GM19372 (cell line): ENCODE measurements at regions not wholly inside any gene's neighbourhood (a gene's known extent, or its start where the extent isn't known, plus 50 kb on each side); places are given as distances from the start of the nearest gene placed in this dataset.

Experiments
- ATAC-seq: cut with Tn5 transposase; IDR thresholded peaks from one replicate; pipeline ENCODE4 v1.9.1; 2021; ENCODE audit warnings: mild to moderate bottlenecking, low read depth, moderate library complexity; ENCODE audit not compliant: unreplicated experiment

- ATAC-seq, result no peak
Measured at GRCh38 chr2:168338292-168338691, 90.9 kb upstream of the STK39 start.

- ATAC-seq, result no peak
Measured at GRCh38 chr2:168338803-168339437, 91.5 kb upstream of the STK39 start.

GRCh38 chr2:168340931-168341330 is 93.5 kb upstream of the STK39 start:
- no peak for ATAC-seq

- ATAC-seq, result no peak
Measured at GRCh38 chr2:168343586-168343985, 96.2 kb upstream of the STK39 start.

- ATAC-seq, result no peak
Measured at GRCh38 chr2:168344706-168345105, 97.3 kb upstream of the STK39 start.

GRCh38 chr2:168345601-168346000 is 98.2 kb upstream of the STK39 start:
- ATAC-seq, result no peak

- peak; percentile 71 for ATAC-seq
Measured at GRCh38 chr2:168346725-168347477, 99.5 kb upstream of the STK39 start.

GRCh38 chr2:168348076-168348475 is 100.7 kb upstream of the STK39 start:
- peak; percentile 57 for ATAC-seq

- ATAC-seq, result no peak
Measured at GRCh38 chr2:168350380-168350779, 103.0 kb upstream of the STK39 start.

GRCh38 chr2:168353251-168353650 is 102.8 kb upstream of the CERS6 start:
- no peak for ATAC-seq

- ATAC-seq, result no peak
Measured at GRCh38 chr2:168354499-168354898, 101.6 kb upstream of the CERS6 start.

GRCh38 chr2:168355121-168355520 is 101.0 kb upstream of the CERS6 start:
- ATAC-seq, result no peak

- no peak for ATAC-seq
Measured at GRCh38 chr2:168355779-168356476, 100.1 kb upstream of the CERS6 start.

GRCh38 chr2:168356477-168356835 is 99.6 kb upstream of the CERS6 start:
- ATAC-seq, result no peak

- peak; percentile 47 for ATAC-seq
Measured at GRCh38 chr2:168357797-168358472, 98.1 kb upstream of the CERS6 start.

GRCh38 chr2:168359082-168359481 is 97.0 kb upstream of the CERS6 start:
- no peak for ATAC-seq

GRCh38 chr2:168363347-168364092 is 92.6 kb upstream of the CERS6 start:
- no peak for ATAC-seq

GRCh38 chr2:168365094-168365621 is 90.9 kb upstream of the CERS6 start:
- ATAC-seq, result no peak

GRCh38 chr2:168369031-168369430 is 87.0 kb upstream of the CERS6 start:
- ATAC-seq, result no peak
